HG03521 (cell line): ENCODE measurements at regions not wholly inside any gene's neighbourhood (a gene's known extent, or its start where the extent isn't known, plus 50 kb on each side); places are given as distances from the start of the nearest gene placed in this dataset.

Source experiments
- ATAC-seq: cut with Tn5 transposase; IDR thresholded peaks from one replicate; pipeline ENCODE4 v1.9.1; 2021; ENCODE audit warnings: mild to moderate bottlenecking, moderate library complexity; ENCODE audit not compliant: unreplicated experiment

GRCh38 chr1:186736971-186737685, 56.9 kb upstream of the PTGS2 start:
- ATAC-seq, result no peak

GRCh38 chr1:186735463-186735862, 55.2 kb upstream of the PTGS2 start:
- no peak for ATAC-seq

- ATAC-seq, result no peak
Measured at GRCh38 chr1:186730951-186731729, 50.9 kb upstream of the PTGS2 start.
